HG03175 (cell line): ENCODE measurements at regions not wholly inside any gene's neighbourhood (a gene's known extent, or its start where the extent isn't known, plus 50 kb on each side); places are given as distances from the start of the nearest gene placed in this dataset.
"Not testable (repeated sequence)": the region's sequence is repeated elsewhere in the genome, so short reads cannot be mapped to it uniquely, and the experiment has no call there.

Experiments
- ATAC-seq: cut with Tn5 transposase; IDR thresholded peaks from one replicate; pipeline ENCODE4 v1.9.1; 2021; ENCODE audit warnings: mild to moderate bottlenecking, moderate library complexity; ENCODE audit not compliant: unreplicated experiment

- no peak for ATAC-seq
Measured at GRCh38 chrX:138014577-138014976, 448.6 kb downstream of the ZIC3 start.

- no peak for ATAC-seq
Measured at GRCh38 chrX:138018145-138018799, 452.3 kb downstream of the ZIC3 start.

GRCh38 chrX:138020941-138021340 lies 455.0 kb downstream of the ZIC3 start:
- no peak for ATAC-seq

- ATAC-seq: peak; percentile 68
Measured at GRCh38 chrX:138026211-138026610, 460.3 kb downstream of the ZIC3 start.

GRCh38 chrX:138031715-138032114 lies 465.8 kb downstream of the ZIC3 start:
- ATAC-seq: no peak

GRCh38 chrX:138034136-138034535 lies 468.2 kb downstream of the ZIC3 start:
- no peak for ATAC-seq

- no peak for ATAC-seq
Measured at GRCh38 chrX:138037548-138037947, 471.6 kb downstream of the ZIC3 start.

GRCh38 chrX:138057883-138058282 lies 492.0 kb downstream of the ZIC3 start:
- no peak for ATAC-seq

- ATAC-seq: no peak
Measured at GRCh38 chrX:138058931-138059330, 493.0 kb downstream of the ZIC3 start.

- ATAC-seq: no peak
Measured at GRCh38 chrX:138067415-138067814, 501.5 kb downstream of the ZIC3 start.

- no peak for ATAC-seq
Measured at GRCh38 chrX:138073626-138074025, 507.7 kb downstream of the ZIC3 start.

GRCh38 chrX:138082251-138082650 lies 516.3 kb downstream of the ZIC3 start:
- no peak for ATAC-seq

- ATAC-seq: no peak
Measured at GRCh38 chrX:138082896-138083295, 517.0 kb downstream of the ZIC3 start.

GRCh38 chrX:138110910-138111309 lies 545.0 kb downstream of the ZIC3 start:
- not testable (repeated sequence) for ATAC-seq

GRCh38 chrX:138127314-138127713 lies 561.4 kb downstream of the ZIC3 start:
- no peak for ATAC-seq

GRCh38 chrX:138128027-138128671 lies 562.2 kb downstream of the ZIC3 start:
- peak; percentile 80 for ATAC-seq

GRCh38 chrX:138150709-138151108 lies 560.8 kb downstream of the FGF13 start:
- ATAC-seq: no peak

- no peak for ATAC-seq
Measured at GRCh38 chrX:138157850-138158249, 553.7 kb downstream of the FGF13 start.

GRCh38 chrX:138191998-138192397 lies 519.5 kb downstream of the FGF13 start:
- no peak for ATAC-seq

- ATAC-seq: no peak
Measured at GRCh38 chrX:138229718-138230117, 481.8 kb downstream of the FGF13 start.

GRCh38 chrX:138240266-138240665 lies 471.3 kb downstream of the FGF13 start:
- no peak for ATAC-seq

- ATAC-seq: no peak
Measured at GRCh38 chrX:138254001-138254400, 457.5 kb downstream of the FGF13 start.

- no peak for ATAC-seq
Measured at GRCh38 chrX:138255373-138255772, 456.1 kb downstream of the FGF13 start.
